Prostate gland (tissue), 2 donors: ENCODE measurements at regions not wholly inside any gene's neighbourhood (a gene's known extent, or its start where the extent isn't known, plus 50 kb on each side); places are given as distances from the start of the nearest gene placed in this dataset.

Experiments
- POLR2A ChIP-seq: fragments of 450-650 bp; IDR thresholded peaks from one replicate; pipeline ENCODE4 v1.6.1; 2016; ENCODE audit warnings: antibody characterized with exemption, mild to moderate bottlenecking
- TF ChIP-seq, protein P1 (sequence below), 4 experiments: fragments of 200-600 bp in 2 of 4; fragments of 450-650 bp in 2 of 4; sonication (generic) in 2 of 4; IDR thresholded peaks; 1 replicate in 3 of 4; 2 replicates in 1 of 4; pipeline ENCODE4 v1.5.1; 2016 to 2019; ENCODE audit warnings: antibody characterized with exemption in 4 of 4, mild to moderate bottlenecking in 2 of 4, moderate library complexity in 2 of 4

DNA sequence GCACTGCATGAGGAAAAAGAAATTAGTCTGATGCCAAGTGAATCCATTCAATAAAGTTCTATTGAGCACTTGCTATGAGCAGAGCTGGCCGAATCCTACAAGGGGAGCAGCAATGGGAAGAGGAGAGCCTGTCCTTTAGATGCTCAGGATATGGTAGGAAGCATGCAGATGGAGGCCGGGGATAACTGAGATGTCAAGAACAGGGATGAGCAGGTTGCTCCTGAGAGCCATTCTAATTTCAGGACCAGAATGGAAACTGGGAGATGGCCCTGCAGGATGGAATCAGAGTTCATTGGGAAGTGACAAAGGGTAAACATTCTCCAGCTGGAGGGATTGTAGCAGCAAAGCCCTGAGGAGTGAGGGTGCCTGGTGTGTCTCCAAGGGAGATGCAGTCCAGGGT is 88.0 kb downstream of the CBLN1 start:
- TF ChIP-seq, protein P1, sequence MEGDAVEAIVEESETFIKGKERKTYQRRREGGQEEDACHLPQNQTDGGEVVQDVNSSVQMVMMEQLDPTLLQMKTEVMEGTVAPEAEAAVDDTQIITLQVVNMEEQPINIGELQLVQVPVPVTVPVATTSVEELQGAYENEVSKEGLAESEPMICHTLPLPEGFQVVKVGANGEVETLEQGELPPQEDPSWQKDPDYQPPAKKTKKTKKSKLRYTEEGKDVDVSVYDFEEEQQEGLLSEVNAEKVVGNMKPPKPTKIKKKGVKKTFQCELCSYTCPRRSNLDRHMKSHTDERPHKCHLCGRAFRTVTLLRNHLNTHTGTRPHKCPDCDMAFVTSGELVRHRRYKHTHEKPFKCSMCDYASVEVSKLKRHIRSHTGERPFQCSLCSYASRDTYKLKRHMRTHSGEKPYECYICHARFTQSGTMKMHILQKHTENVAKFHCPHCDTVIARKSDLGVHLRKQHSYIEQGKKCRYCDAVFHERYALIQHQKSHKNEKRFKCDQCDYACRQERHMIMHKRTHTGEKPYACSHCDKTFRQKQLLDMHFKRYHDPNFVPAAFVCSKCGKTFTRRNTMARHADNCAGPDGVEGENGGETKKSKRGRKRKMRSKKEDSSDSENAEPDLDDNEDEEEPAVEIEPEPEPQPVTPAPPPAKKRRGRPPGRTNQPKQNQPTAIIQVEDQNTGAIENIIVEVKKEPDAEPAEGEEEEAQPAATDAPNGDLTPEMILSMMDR (IDR thresholded peaks at IDR 0.05), result no peak
- no peak for TF ChIP-seq POLR2A
